Activated naive CD8-positive, alpha-beta T cell treated with anti-CD3 and anti-CD28 coated beads, Interleukin-2, amount 10 ng/mL, durations not matched to agents 7 days and 5 days (primary cell): ENCODE measurements at regions not wholly inside any gene's neighbourhood (a gene's known extent, or its start where the extent isn't known, plus 50 kb on each side); places are given as distances from the start of the nearest gene placed in this dataset.
"Not testable (repeated sequence)": the region's sequence is repeated elsewhere in the genome, so short reads cannot be mapped to it uniquely, and the experiment has no call there.

Experiments
- ATAC-seq: fragments of 150-1000 bp; cut with Tn5 transposase; one replicate; pipeline ENCODE4 v1.10.0; 2021; ENCODE audit warnings: low read depth, moderate library complexity
- POLR2A ChIA-PET: fragments of 350-600 bp; sonication (Branson Sonifier 250); formaldehyde crosslinking; loops from one replicate; lab custom pipeline; 2021; ENCODE audit warnings: antibody characterized with exemption; lab: Charles Lee
- DNase-seq: peaks from one replicate; pipeline ENCODE4 v3.0.0; 2021
- H3K27ac Mint-ChIP-seq: one replicate; pipeline ENCODE4 v1.8.0; 2022; ENCODE audit warnings: mild to moderate bottlenecking, mixed read lengths
- H3K27me3 Mint-ChIP-seq: one replicate; pipeline ENCODE4 v1.8.0; 2022; ENCODE audit warnings: mild to moderate bottlenecking, moderate library complexity, mixed read lengths
- H3K36me3 Mint-ChIP-seq: one replicate; pipeline ENCODE4 v1.8.0; 2021; ENCODE audit warnings: mild to moderate bottlenecking, mixed read lengths
- H3K4me1 Mint-ChIP-seq: one replicate; pipeline ENCODE4 v1.8.0; 2021; ENCODE audit warnings: mixed read lengths
- H3K4me3 Mint-ChIP-seq: one replicate; pipeline ENCODE4 v1.8.0; 2022; ENCODE audit warnings: mild to moderate bottlenecking, moderate library complexity, mixed read lengths
- H3K9me3 Mint-ChIP-seq: one replicate; pipeline ENCODE4 v1.8.0; 2021; ENCODE audit warnings: mixed read lengths

DNA sequence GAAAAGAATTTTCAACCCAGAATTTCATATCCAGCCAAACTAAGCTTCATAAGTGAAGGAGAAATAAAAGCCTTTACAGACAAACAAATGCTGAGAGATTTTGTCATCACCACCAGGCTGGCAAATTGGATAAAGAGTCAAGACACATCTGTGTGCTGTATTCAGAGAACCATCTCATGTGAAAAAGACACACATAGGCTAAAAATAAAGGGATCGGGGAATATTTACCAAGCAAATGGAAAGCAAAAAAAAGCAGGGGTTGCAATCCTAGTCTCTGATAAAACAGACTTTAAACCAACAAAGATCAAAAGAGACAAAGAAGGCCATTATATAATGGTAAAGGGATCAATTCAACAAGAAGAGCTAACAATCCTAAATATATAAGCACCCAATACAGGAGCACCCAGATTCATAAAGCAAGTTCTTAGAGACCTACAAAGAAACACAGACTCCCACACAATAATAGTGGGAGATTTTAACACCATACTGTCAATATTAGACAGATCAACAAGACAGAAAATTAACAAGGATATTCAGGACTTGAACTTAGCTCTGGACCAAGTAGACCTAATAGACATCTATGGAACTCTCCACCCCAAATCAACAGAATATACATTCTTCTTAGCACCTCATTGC is 55.9 kb upstream of the ACSM6 start:
- H3K27me3 Mint-ChIP-seq, ATAC-seq, H3K27ac Mint-ChIP-seq, H3K4me3 Mint-ChIP-seq, DNase-seq, POLR2A ChIA-PET, H3K4me1 Mint-ChIP-seq, H3K36me3 Mint-ChIP-seq, H3K9me3 Mint-ChIP-seq: not testable (repeated sequence)

- POLR2A ChIA-PET = no interaction called here
- ATAC-seq = no peak
- Mint-ChIP-seq H3K4me1 (peaks cover 1% of the 10 kb centered on the region), H3K36me3 (no peaks in the 10 kb centered on the region), H3K27ac (no peak overlapping the region), H3K27me3 (no peaks in the 10 kb centered on the region), H3K4me3 (no peak overlapping the region), H3K9me3 (no peaks in the 10 kb centered on the region)
- no peak for DNase-seq
Measured at GRCh38 chr10:95134490-95134889, 59.5 kb upstream of the ACSM6 start.

GRCh38 chr10:95133997-95134396 is 60.0 kb upstream of the ACSM6 start:
- Mint-ChIP-seq H3K4me3 (no peak overlapping the region), H3K9me3 (no peaks in the 10 kb centered on the region), H3K27me3 (no peaks in the 10 kb centered on the region), H3K4me1 (peaks cover 1% of the 10 kb centered on the region), H3K36me3 (no peaks in the 10 kb centered on the region), H3K27ac (no peak overlapping the region)
- no peak for DNase-seq
- ATAC-seq = no peak
- POLR2A ChIA-PET = no interaction called here

DNA sequence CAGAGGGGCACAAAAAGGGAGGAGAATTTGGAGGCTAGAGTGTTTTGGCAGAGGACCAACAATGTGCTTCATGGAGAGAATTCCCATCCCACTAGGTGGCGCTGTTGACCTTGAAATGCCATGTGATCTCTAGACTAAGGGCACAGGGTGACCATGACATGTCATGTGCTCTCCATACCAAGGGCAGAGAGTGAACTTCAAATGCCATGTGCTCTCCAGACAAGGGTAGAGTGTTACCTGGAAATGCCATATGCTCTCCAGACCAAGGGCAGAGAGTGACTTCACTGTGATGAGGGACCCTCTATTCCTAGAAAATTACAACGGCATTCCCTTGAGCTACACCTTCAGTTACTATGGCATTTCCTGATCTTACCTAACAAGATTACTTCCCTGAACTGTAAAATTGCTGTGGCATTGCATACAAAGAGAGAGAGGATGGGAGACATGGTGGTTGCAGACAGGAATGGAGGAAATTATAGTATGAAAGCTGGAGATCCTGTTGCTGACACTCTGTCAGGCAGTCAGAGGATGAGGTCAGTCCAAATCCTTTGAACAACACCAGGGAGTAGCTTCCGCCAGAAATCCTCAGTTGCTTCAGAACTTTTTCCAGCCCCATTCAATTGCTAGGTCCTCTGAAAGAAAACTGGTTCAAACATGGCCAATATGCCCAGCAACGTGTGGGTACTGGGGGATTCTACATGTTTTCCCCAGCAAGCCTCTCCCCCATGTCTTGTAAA is 60.9 kb upstream of the ACSM6 start:
- ATAC-seq (peak; percentile 84), DNase-seq (peak; percentile 61)
- no peak overlapping the region for H3K27ac Mint-ChIP-seq
- no peak overlapping the region for H3K4me3 Mint-ChIP-seq
- POLR2A ChIA-PET = no interaction called here
- no peaks in the 10 kb centered on the region for H3K36me3 Mint-ChIP-seq
- no peaks in the 10 kb centered on the region for H3K9me3 Mint-ChIP-seq
- H3K4me1 Mint-ChIP-seq = peaks cover 1% of the 10 kb centered on the region
- H3K27me3 Mint-ChIP-seq = no peaks in the 10 kb centered on the region

GRCh38 chr10:95130429-95130828 is 61.1 kb upstream of the CYP2C8 start:
- ATAC-seq, POLR2A ChIA-PET, H3K9me3 Mint-ChIP-seq: not testable (repeated sequence)

GRCh38 chr10:95125582-95125981 is 56.3 kb upstream of the CYP2C8 start:
- ATAC-seq (no peak), DNase-seq (no peak)
- H3K27me3 Mint-ChIP-seq = peaks cover 2% of the 10 kb centered on the region
- POLR2A ChIA-PET = no interaction called here
- no peaks in the 10 kb centered on the region for H3K4me1 Mint-ChIP-seq
- H3K36me3 Mint-ChIP-seq = no peaks in the 10 kb centered on the region
- no peak overlapping the region for H3K4me3 Mint-ChIP-seq
- H3K27ac Mint-ChIP-seq = no peak overlapping the region
- H3K9me3 Mint-ChIP-seq = peaks cover 6% of the 10 kb centered on the region

More at GRCh38 chr10:95130429-95130828, 61.1 kb upstream of the CYP2C8 start:
- H3K27ac Mint-ChIP-seq, H3K27me3 Mint-ChIP-seq, H3K36me3 Mint-ChIP-seq, H3K4me1 Mint-ChIP-seq, DNase-seq, H3K4me3 Mint-ChIP-seq: not testable (repeated sequence)

DNA sequence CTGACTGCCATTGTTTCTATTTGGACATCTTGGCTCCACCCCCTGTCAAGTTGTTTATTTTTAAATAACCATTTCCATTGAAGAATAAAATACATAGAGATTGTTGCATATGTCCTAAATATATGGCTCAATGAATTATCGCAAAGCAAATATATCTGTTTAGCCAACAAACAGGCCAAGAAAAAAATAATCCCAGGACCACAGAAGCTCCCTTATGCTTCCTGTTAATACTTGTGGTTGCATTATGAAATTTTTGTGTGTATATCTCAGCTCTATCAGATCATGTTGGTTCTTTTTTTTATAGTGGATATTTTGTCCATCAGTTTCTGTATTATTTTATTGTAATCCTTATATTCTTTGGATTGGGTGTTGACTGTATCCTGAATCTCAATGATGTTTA is 53.4 kb upstream of the CYP2C8 start:
- Mint-ChIP-seq H3K4me1 (no peaks in the 10 kb centered on the region), H3K27me3 (peaks cover 2% of the 10 kb centered on the region), H3K36me3 (no peaks in the 10 kb centered on the region), H3K4me3 (no peak overlapping the region), H3K27ac (no peak overlapping the region), H3K9me3 (peaks cover 15% of the 10 kb centered on the region)
- POLR2A ChIA-PET = no interaction called here
- DNase-seq (no peak), ATAC-seq (no peak)

DNA sequence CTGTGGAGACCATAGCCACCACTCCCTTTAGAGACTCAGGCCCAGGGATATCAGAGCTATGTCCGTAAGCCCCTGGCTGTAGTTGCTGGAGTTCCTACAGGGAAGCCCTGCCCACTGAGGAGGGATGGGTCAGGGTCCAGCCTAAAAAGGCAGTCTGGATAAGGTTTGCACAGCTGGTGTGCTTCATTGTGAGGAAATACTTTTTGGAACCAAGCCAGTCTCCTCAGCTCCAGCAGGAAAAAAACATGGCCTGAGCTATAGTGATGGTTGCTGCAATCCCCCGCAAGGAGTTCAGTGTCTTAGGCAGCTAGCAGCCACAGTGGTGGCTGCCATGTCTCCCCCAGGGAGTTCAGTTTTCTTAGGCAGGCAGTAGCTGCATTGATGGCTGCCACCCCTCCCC is 52.6 kb upstream of the CYP2C8 start:
- Mint-ChIP-seq H3K36me3 (no peaks in the 10 kb centered on the region), H3K4me1 (no peaks in the 10 kb centered on the region), H3K4me3 (no peak overlapping the region), H3K9me3 (peaks cover 15% of the 10 kb centered on the region), H3K27me3 (peaks cover 2% of the 10 kb centered on the region), H3K27ac (no peak overlapping the region)
- no peak for DNase-seq
- ATAC-seq = no peak
- POLR2A ChIA-PET = no interaction called here
